ENCODE measurements at regions not wholly inside any gene's neighbourhood (a gene's known extent, or its start where the extent isn't known, plus 50 kb on each side); places are given as distances from the start of the nearest gene placed in this dataset.

DNA sequence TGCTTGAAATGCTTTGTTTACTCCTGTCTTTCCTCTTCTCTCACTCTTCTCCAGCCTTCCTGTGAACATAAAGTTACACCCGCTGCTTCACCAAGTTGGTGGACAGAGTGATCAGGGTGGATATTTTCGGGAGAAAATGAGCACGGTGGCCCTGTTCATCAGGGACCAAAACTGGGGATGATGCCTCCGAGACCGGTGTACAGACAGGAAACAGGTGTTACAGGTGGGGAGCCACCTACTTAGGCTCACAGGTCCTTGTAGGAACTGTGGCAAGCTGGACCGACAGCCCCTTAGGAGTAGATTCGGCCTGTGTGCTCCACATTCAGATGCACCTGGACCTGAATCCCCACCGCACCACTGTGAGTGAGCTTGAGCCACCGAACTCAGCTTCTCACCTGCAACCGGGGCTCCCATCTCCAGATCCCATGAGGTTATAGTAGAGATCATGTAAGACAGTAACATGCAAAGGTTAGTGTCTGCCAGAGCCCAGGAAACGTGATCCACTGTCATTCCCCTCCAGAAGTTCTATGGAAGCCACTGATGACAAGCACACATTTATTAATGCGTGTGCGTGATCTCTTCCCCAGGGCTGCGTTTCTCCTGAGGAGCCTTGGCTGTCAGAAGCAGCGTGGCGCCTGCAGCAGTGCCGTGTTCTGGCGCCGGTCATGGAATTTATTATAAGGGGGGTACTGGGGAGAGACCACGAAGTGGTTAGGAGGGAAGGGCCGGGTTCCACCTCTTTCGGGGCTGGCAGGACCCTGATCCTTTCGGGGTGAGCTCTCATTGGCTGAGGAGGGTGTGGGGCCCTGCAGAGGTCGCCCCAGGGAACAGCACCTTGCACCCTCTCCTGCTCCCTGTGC lies 94.2 kb downstream of the ERMARD start:
- Mint-ChIP-seq H3K36me3 (ENCODE audit: insufficient read depth, unreplicated experiment) (no peaks in the 10 kb centered on the region), H3K4me1 (ENCODE audit: low read depth, unreplicated experiment) (no peaks in the 10 kb centered on the region), H3K4me3 (ENCODE audit: low read depth, unreplicated experiment) (no peak overlapping the region), H3K27me3 (ENCODE audit: unreplicated experiment) (peaks cover 62% of the 10 kb centered on the region), H3K27ac (ENCODE audit: unreplicated experiment) (no peak overlapping the region), H3K9me3 (ENCODE audit: low read depth, unreplicated experiment) (no peaks in the 10 kb centered on the region)
- DNase-seq: no peak
- no TSS peak for BruUV-seq (replicated peaks)
- TF ChIP-seq, protein P1, sequence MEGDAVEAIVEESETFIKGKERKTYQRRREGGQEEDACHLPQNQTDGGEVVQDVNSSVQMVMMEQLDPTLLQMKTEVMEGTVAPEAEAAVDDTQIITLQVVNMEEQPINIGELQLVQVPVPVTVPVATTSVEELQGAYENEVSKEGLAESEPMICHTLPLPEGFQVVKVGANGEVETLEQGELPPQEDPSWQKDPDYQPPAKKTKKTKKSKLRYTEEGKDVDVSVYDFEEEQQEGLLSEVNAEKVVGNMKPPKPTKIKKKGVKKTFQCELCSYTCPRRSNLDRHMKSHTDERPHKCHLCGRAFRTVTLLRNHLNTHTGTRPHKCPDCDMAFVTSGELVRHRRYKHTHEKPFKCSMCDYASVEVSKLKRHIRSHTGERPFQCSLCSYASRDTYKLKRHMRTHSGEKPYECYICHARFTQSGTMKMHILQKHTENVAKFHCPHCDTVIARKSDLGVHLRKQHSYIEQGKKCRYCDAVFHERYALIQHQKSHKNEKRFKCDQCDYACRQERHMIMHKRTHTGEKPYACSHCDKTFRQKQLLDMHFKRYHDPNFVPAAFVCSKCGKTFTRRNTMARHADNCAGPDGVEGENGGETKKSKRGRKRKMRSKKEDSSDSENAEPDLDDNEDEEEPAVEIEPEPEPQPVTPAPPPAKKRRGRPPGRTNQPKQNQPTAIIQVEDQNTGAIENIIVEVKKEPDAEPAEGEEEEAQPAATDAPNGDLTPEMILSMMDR (IDR thresholded peaks at IDR 0.05; ENCODE audit: unreplicated experiment): no peak
- intact Hi-C loops (cut with micrococcal nuclease; ENCODE audit: unreplicated experiment): no loop called here
- CTCF ChIA-PET: no interaction called here

DNA sequence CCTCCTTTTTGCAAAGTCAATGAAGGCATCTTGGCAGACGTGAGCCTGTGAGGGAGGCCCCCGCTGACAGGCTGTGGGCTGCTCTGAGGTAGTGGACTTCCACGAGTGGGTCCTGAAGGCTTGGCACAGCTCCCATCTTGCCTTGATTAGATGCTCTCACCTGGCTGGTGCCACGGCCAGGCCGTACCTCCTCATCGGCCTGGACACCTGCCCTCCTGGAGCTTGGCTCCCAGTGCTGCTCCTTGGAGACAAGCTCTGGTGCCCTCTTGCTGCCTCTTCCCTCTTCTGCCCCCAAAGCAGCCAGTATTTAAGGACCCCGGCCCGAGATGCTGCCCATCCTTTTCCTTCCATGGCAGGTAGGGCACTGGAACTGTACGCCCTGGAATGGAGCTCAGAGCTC lies 93.5 kb downstream of the ERMARD start:
- DNase-seq: no peak
- no TSS peak for BruUV-seq (replicated peaks)
- no peak overlapping the region for H3K27ac Mint-ChIP-seq (ENCODE audit: unreplicated experiment)
- H3K4me3 Mint-ChIP-seq (ENCODE audit: low read depth, unreplicated experiment): no peak overlapping the region
- intact Hi-C loops (cut with micrococcal nuclease; ENCODE audit: unreplicated experiment): no loop called here
- H3K4me1 Mint-ChIP-seq (ENCODE audit: low read depth, unreplicated experiment): no peaks in the 10 kb centered on the region
- H3K9me3 Mint-ChIP-seq (ENCODE audit: low read depth, unreplicated experiment): no peaks in the 10 kb centered on the region
- H3K27me3 Mint-ChIP-seq (ENCODE audit: unreplicated experiment): peaks cover 55% of the 10 kb centered on the region
- TF ChIP-seq, protein P1 (IDR thresholded peaks at IDR 0.05; ENCODE audit: unreplicated experiment): no peak
- CTCF ChIA-PET: no interaction called here
- H3K36me3 Mint-ChIP-seq (ENCODE audit: insufficient read depth, unreplicated experiment): no peaks in the 10 kb centered on the region

DNA sequence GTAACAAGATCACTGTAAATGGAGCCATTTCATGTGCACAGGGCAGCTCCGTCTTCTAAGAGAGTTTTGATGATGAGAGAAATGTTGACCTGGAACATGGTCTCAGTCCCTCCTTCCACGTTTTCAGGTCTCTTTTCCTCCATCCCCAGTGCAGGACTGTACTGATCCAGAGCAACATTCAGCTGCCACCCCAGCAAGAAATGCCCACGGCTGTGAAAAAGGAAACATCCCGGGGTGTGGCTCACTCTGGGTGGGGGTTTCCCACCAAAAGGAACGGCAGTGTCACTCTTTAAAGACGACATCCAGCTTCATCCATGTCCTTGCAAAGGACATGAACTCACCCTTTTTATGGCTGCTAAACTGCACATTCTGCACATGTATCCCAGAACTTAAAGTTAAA lies 92.6 kb downstream of the ERMARD start:
- Mint-ChIP-seq H3K9me3 (ENCODE audit: low read depth, unreplicated experiment) (no peaks in the 10 kb centered on the region), H3K4me3 (ENCODE audit: low read depth, unreplicated experiment) (no peak overlapping the region), H3K27ac (ENCODE audit: unreplicated experiment) (no peak overlapping the region), H3K36me3 (ENCODE audit: insufficient read depth, unreplicated experiment) (no peaks in the 10 kb centered on the region), H3K27me3 (ENCODE audit: unreplicated experiment) (peaks cover 45% of the 10 kb centered on the region), H3K4me1 (ENCODE audit: low read depth, unreplicated experiment) (no peaks in the 10 kb centered on the region)
- DNase-seq: no peak
- intact Hi-C loops (cut with micrococcal nuclease; ENCODE audit: unreplicated experiment): no loop called here
- TF ChIP-seq, protein P1 (IDR thresholded peaks at IDR 0.05; ENCODE audit: unreplicated experiment): no peak
- no TSS peak for BruUV-seq (replicated peaks)
- CTCF ChIA-PET: no interaction called here

DNA sequence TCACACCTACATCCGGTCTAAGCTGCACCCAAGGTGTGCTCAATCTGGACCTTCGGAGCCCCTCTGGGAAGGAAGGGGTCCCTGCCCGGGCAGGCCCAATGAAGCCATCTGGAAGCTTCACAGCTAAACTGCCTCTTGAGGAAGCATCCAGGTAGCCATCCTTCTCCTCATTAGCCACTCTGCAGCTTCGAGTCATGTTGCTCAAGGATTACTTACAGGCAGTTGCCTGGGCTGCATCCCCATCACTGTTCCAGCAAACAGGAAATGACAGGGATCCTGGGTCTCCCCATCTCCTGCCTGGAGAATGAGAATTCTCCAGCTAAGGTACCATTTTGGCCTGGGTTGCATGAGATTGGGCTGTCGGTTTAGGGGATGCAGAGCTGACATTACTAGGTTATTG lies 91.7 kb downstream of the ERMARD start:
- TF ChIP-seq, protein P1 (IDR thresholded peaks at IDR 0.05; ENCODE audit: unreplicated experiment): no peak
- Mint-ChIP-seq H3K4me3 (ENCODE audit: low read depth, unreplicated experiment) (no peak overlapping the region), H3K9me3 (ENCODE audit: low read depth, unreplicated experiment) (no peaks in the 10 kb centered on the region), H3K4me1 (ENCODE audit: low read depth, unreplicated experiment) (no peaks in the 10 kb centered on the region), H3K36me3 (ENCODE audit: insufficient read depth, unreplicated experiment) (no peaks in the 10 kb centered on the region), H3K27me3 (ENCODE audit: unreplicated experiment) (peaks cover 43% of the 10 kb centered on the region), H3K27ac (ENCODE audit: unreplicated experiment) (no peak overlapping the region)
- CTCF ChIA-PET: no interaction called here
- intact Hi-C loops (cut with micrococcal nuclease; ENCODE audit: unreplicated experiment): no loop called here
- no TSS peak for BruUV-seq (replicated peaks)
- no peak for DNase-seq
